K562 (cell line): ENCODE measurements at regions not wholly inside any gene's neighbourhood (a gene's known extent, or its start where the extent isn't known, plus 50 kb on each side); places are given as distances from the start of the nearest gene placed in this dataset.

Experiments used
- ATAC-seq: fragments of 200-7000 bp; cut with Tn5 transposase; 3 replicates; pipeline ENCODE4 v1.9.1; 2020; ENCODE audit warnings: moderate library complexity
- BruUV-seq: library from RNA; stranded (reverse); fragments of 400-500 nt; replicated peaks from 2 replicates; lab custom pipeline; 2021; lab: Mats Ljungman, UMichigan
- CTCF ChIA-PET: fragments of 300-600 bp; formaldehyde crosslinking; extraction: SDS; loops from one replicate; lab custom pipeline; 2021; ENCODE audit warnings: low intra/inter-chr PET ratio; lab: Yijun Ruan, JAX
- POLR2A ChIA-PET: fragments of 300-600, 350-650 bp; sonication (Branson Sonifier 250); formaldehyde crosslinking; extraction: SDS; loops from one replicate; lab custom pipeline; 2021; ENCODE audit warnings: antibody characterized with exemption, inconsistent platforms; lab: Yijun Ruan, JAX
- DNase-seq, 4 experiments: peaks; one replicate each; pipeline versions ENCODE4 v3.0.0 to v3.0.0-alpha.2; 2011 to 2018; ENCODE audit warnings: low spot score in 3 of 4, mixed read lengths in 3 of 4; ENCODE audit errors: extremely low read depth in 1 of 4
- FAIRE-seq: peaks from 2 replicates; lab custom pipeline; 2011; peaks lifted over from hg19 to GRCh38; lab: Jason Lieb, UNC
- H2AFZ ChIP-seq: 2 replicates; pipeline ENCODE4 v1.6.0; 2011; ENCODE audit warnings: low read depth, low read length, control low read depth, inconsistent platforms
- H3K27ac ChIP-seq: fragments of 200-600 bp; 3 replicates; pipeline ENCODE4 v1.8.0; 2011; ENCODE audit warnings: low read depth, mild to moderate bottlenecking, control low read depth, inconsistent platforms, low read length, moderate library complexity, mixed read lengths; ENCODE audit errors: extremely low read depth
- H3K27me3 ChIP-seq, 2 experiments: fragments of 300-600 bp in 1 of 2; 2 replicates in 1 of 2; 3 replicates in 1 of 2; pipeline versions ENCODE4 v1.6.0 to v1.8.0; 2011; ENCODE audit warnings: inconsistent platforms in 2 of 2, low read length in 2 of 2, mild to moderate bottlenecking in 1 of 2, mixed read lengths in 1 of 2, moderate library complexity in 1 of 2; ENCODE audit not compliant: control insufficient read depth in 2 of 2, insufficient read depth in 2 of 2
- H3K36me3 ChIP-seq: fragments of 300-600 bp; 3 replicates; pipeline ENCODE4 v1.8.0; 2011; ENCODE audit warnings: mild to moderate bottlenecking, low read length, inconsistent platforms; ENCODE audit not compliant: control insufficient read depth, insufficient read depth
- H3K4me1 ChIP-seq, 2 experiments: fragments of 200-600 bp in 1 of 2; replicated peaks in 1 of 2; 2 replicates in 1 of 2; 3 replicates in 1 of 2; pipeline versions ENCODE4 v1.5.1 to v1.8.0; 2011; ENCODE audit warnings: inconsistent platforms in 2 of 2, low read length in 2 of 2, mild to moderate bottlenecking in 1 of 2, mixed read lengths in 1 of 2, moderate library complexity in 1 of 2; ENCODE audit not compliant: control insufficient read depth in 2 of 2, insufficient read depth in 2 of 2
- H3K4me2 ChIP-seq: 2 replicates; pipeline ENCODE4 v1.6.1; 2011; ENCODE audit warnings: low read length, control low read depth, inconsistent platforms, mixed read lengths; ENCODE audit not compliant: insufficient read depth
- H3K4me3 ChIP-seq: fragments of 200-600 bp; sonication (generic), shearing (Covaris generic); 2 replicates; pipeline ENCODE4 v1.5.1; 2016; ENCODE audit warnings: control low read depth, inconsistent platforms
- H3K79me2 ChIP-seq: fragments of 200-600 bp; 3 replicates; pipeline ENCODE4 v1.8.0; 2011; ENCODE audit warnings: low read length, inconsistent platforms; ENCODE audit not compliant: control insufficient read depth, insufficient read depth
- H3K9ac ChIP-seq, 2 experiments: 2 replicates each; pipeline versions ENCODE4 v1.6.0 to v1.6.1; 2011; ENCODE audit warnings: low read depth in 2 of 2, low read length in 2 of 2, control low read depth in 1 of 2, inconsistent platforms in 1 of 2, mild to moderate bottlenecking in 1 of 2, mixed read lengths in 1 of 2; ENCODE audit not compliant: insufficient read depth in 1 of 2
- H3K9me1 ChIP-seq: one replicate; pipeline ENCODE4 v1.6.0; 2011; ENCODE audit warnings: inconsistent platforms, mild to moderate bottlenecking, low read length, moderate library complexity; ENCODE audit not compliant: control insufficient read depth, insufficient read depth
- H3K9me3 ChIP-seq: replicated peaks from 2 replicates; pipeline ENCODE4 v1.5.1; 2011; ENCODE audit warnings: low read depth, low read length, inconsistent platforms; ENCODE audit not compliant: control insufficient read depth, insufficient read depth
- H4K20me1 ChIP-seq: replicated peaks from 2 replicates; pipeline ENCODE4 v1.6.1; 2011; ENCODE audit warnings: low read length, inconsistent platforms, mixed read lengths; ENCODE audit not compliant: control insufficient read depth, insufficient read depth
- CREB1 ChIP-seq, 2 experiments: sonication (generic) in 1 of 2; formaldehyde crosslinking in 1 of 2; IDR thresholded peaks; 2 replicates each; pipeline versions ENCODE4 v1.6.1 to v1.8.0; 2012 to 2022; ENCODE audit warnings: inconsistent platforms in 1 of 2, mild to moderate bottlenecking in 1 of 2, missing genetic modification reagents in 1 of 2, moderate library complexity in 1 of 2
- E2F1 ChIP-seq: sonication (generic); formaldehyde crosslinking; IDR thresholded peaks from 2 replicates; pipeline ENCODE4 v1.8.1; 2023; ENCODE audit warnings: mild to moderate bottlenecking, missing genetic modification reagents, moderate library complexity
- GTF3C2 ChIP-seq: IDR thresholded peaks from 3 replicates; pipeline ENCODE4 v1.6.1; 2011; ENCODE audit warnings: borderline replicate concordance, mild to moderate bottlenecking, moderate library complexity; ENCODE audit not compliant: insufficient read length; ENCODE audit errors: extremely low read depth
- HBP1 ChIP-seq: fragments of 450-650 bp; formaldehyde crosslinking; IDR thresholded peaks from 2 replicates; pipeline ENCODE4 v1.4.0; 2022; ENCODE audit warnings: missing genetic modification characterization
- HMG20B ChIP-seq: fragments of 250-450 bp; sonication (Bioruptor Pico); IDR thresholded peaks from 2 replicates; pipeline ENCODE4 v1.5.0; 2021; ENCODE audit warnings: mild to moderate bottlenecking
- IRF2 ChIP-seq: sonication (generic); formaldehyde crosslinking; IDR thresholded peaks from 2 replicates; pipeline ENCODE4 v1.8.1; 2022; ENCODE audit warnings: mild to moderate bottlenecking, missing genetic modification reagents
- PRPF4 ChIP-seq: fragments of 200-400 bp; formaldehyde crosslinking; IDR thresholded peaks from one replicate; pipeline ENCODE4 v1.6.1; 2017; ENCODE audit warnings: low read length, low read depth, mild to moderate bottlenecking; ENCODE audit not compliant: insufficient read depth, poor library complexity, severe bottlenecking
- RHOXF2B ChIP-seq: fragments of 250-450 bp; sonication (Bioruptor Pico); conservative IDR thresholded peaks from 2 replicates; pipeline ENCODE4 v1.5.1; 2021
- SMC3 ChIP-seq: conservative IDR thresholded peaks from 2 replicates; pipeline ENCODE4 v1.6.1; 2011; ENCODE audit warnings: low read depth, low read length, improper control_type of control experiment; ENCODE audit not compliant: insufficient read depth
- ZKSCAN8 ChIP-seq: fragments of 200-800 bp; sonication (Bioruptor generic); IDR thresholded peaks from 2 replicates; pipeline ENCODE4 v1.6.1; 2016; ENCODE audit warnings: missing genetic modification characterization, missing compliant biosample characterization
- WGBS: fragments of 100-300 bp; shearing (Covaris generic); methylation state at CpG from one replicate; pipeline ENCODE4 v1.1.6; 2016; ENCODE audit warnings: low coverage, mixed read lengths; ENCODE audit not compliant: insufficient coverage; ENCODE audit errors: missing lambda C conversion rate; 5-methylcytosine and 5-hydroxymethylcytosine counted together
- in situ Hi-C: fragments of 300-500 bp; cut with MboI; formaldehyde crosslinking; loops from 4 replicates; pipeline ENCODE4 v1.15.0; 2018; ENCODE audit warnings: inconsistent platforms, mixed read lengths
- intact Hi-C: fragments of 100-400 bp; cut with micrococcal nuclease; formaldehyde crosslinking; loops from 2 replicates; pipeline ENCODE4 v1.14.2; 2022

GRCh38 chr5:4080370-4080769 is 484.7 kb downstream of the IRX1 start:
- ChIA-PET POLR2A (no interaction called here), CTCF (no interaction called here)
- Histone ChIP-seq H3K36me3 (no peaks in the 10 kb centered on the region), H3K27me3 (no peaks in the 10 kb centered on the region), H2AFZ (no peak overlapping the region), H3K9ac (no peak overlapping the region), H3K4me2 (no peak overlapping the region), H3K9me1 (no peaks in the 10 kb centered on the region), H3K9me3 (peaks cover 3% of the 10 kb centered on the region; the same call in 1 of the 2 replicates), H3K79me2 (no peaks in the 10 kb centered on the region), H3K4me3 (no peak overlapping the region), H3K4me1 (no peaks in the 10 kb centered on the region), H4K20me1 (no peaks in the 10 kb centered on the region), H3K27ac (no peak overlapping the region)
- TF ChIP-seq PRPF4 (no peak), HBP1 (no peak), HMG20B (CRISPR knock-in tag) (no peak), GTF3C2 (no peak), RHOXF2B (CRISPR knock-in tag) (no peak), IRF2 (CRISPR knock-in tag) (no peak), E2F1 (no peak), ZKSCAN8 (CRISPR knock-in tag) (no peak), CREB1 (IDR thresholded peaks at IDR 0.05) (no peak), CREB1 (CRISPR knock-in tag; IDR thresholded peaks at IDR 0.05) (no peak), SMC3 (no peak)
- no peak for DNase-seq
- 0% methylated on average over 3 of the region's 3 CpGs for WGBS
- in situ Hi-C loops: no loop called here
- no peak for ATAC-seq
- intact Hi-C loops: no loop called here
- no TSS peak for BruUV-seq
- no peak for FAIRE-seq
